Cerebellar cortex (tissue), 1 donor: ENCODE measurements at regions not wholly inside any gene's neighbourhood (a gene's known extent, or its start where the extent isn't known, plus 50 kb on each side); places are given as distances from the start of the nearest gene placed in this dataset.

Experiments
- DNase-seq: peaks from one replicate; pipeline ENCODE4 v3.0.0-alpha.2; 2015; ENCODE audit warnings: low spot score

- no peak for DNase-seq
Measured at GRCh38 chr13:79267560-79267959, 138.5 kb downstream of the RBM26 start.

DNA sequence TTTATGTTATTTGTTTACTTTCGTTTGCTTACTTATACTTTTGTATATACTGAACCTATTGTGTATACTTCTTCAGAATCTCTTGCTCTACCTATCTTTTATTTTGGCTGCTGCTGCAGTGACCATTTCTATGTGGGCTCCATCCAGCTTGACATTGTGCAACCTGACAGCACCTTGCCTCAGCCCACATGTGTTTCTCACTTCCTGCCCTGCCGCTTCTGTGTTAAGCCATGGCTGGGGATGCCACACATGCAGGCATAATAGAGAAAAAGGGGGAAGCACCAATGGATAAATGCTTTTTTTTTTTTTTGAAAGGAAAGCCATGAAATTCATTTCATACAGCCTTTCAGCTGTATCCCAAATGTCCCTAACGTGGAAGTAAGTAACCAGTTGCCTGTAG is 147.6 kb downstream of the RBM26 start:
- no peak for DNase-seq

GRCh38 chr13:79246578-79246949 is 159.5 kb downstream of the RBM26 start:
- no peak for DNase-seq

- DNase-seq, result no peak
Measured at GRCh38 chr13:79245937-79246577, 160.0 kb downstream of the RBM26 start.

- DNase-seq, result no peak
Measured at GRCh38 chr13:79241697-79242096, 164.4 kb downstream of the RBM26 start.

GRCh38 chr13:79237981-79238380 is 168.1 kb downstream of the RBM26 start:
- DNase-seq, result no peak

- DNase-seq, result no peak
Measured at GRCh38 chr13:79231887-79232286, 174.2 kb downstream of the RBM26 start.

DNA sequence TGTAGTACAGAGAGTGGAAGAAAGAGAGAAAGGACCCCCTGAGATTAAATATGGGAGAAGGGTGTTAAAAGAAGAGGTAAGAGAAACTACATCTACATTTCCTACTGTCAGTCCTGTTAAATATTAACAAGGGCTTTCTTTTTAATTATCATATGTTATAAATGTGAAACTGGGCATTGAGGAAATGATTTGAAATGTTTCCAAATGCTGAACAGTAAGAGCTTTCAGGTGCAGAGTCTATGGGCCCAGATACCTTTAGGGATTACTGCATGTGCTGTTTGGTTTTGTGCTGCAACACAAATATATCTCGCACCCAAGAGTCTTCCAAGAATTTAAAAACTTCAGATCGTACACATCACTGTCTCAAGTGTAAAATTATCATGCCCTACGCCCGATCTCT is 176.3 kb downstream of the RBM26 start:
- DNase-seq, result no peak

DNA sequence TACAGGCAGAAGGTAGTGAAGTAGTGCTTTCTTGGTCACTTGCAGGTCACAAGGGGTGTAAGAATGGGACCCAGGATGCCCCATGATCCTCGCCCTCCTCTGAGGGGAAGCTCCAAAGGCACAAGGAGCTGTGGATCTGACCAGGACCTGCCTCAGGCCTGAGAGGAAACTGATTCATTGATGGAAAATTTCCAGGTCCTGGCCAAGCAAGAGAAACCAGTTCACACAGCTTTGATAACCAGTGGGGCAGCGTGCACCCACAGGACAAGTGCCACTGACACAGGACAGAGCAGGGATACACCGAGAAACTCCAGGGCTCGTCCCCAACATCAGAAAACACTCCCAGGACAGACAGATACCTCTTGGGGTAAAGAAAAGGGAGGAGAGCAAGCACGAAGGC is 177.1 kb downstream of the RBM26 start:
- no peak for DNase-seq

DNA sequence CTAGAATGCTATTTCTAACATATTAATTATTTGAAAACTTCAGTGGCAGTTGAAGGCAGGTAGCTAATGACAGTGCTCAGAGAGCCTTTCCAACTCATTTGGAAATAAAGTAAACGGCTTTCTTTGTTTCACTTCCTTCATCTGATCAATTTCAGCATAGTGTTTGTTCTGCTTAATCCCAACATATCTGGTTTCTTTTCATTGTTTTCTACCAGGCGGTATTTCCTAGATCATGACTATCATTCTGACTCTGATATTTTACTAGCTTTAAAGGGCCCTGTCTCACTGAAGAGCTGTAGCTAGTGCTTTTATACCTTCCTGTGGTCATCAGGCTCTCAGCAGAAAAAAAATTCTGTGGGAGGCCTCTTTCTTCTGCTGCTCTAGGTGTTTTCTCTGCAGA is 178.6 kb downstream of the RBM26 start:
- DNase-seq, result no peak

GRCh38 chr13:79226938-79227337 is 179.1 kb downstream of the RBM26 start:
- no peak for DNase-seq

DNA sequence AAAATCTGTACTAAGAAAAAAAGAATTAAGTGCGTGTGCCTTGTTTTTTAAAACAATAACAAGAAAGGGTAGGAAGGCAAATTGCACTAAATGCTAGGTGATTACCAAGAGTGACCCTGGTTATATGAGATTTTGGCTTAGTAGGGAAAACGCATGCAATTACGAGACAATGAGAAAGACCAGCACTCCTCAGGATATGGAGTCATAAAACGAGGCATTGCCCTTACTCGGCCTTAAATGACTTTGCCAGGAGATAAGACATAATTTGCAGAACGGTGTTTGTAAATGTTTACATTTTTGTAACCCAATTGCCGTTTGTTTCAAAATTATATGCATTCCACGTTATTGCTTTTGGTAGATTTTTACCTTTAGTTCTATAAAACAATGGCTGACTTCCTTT is 179.8 kb downstream of the RBM26 start:
- DNase-seq, result no peak

DNA sequence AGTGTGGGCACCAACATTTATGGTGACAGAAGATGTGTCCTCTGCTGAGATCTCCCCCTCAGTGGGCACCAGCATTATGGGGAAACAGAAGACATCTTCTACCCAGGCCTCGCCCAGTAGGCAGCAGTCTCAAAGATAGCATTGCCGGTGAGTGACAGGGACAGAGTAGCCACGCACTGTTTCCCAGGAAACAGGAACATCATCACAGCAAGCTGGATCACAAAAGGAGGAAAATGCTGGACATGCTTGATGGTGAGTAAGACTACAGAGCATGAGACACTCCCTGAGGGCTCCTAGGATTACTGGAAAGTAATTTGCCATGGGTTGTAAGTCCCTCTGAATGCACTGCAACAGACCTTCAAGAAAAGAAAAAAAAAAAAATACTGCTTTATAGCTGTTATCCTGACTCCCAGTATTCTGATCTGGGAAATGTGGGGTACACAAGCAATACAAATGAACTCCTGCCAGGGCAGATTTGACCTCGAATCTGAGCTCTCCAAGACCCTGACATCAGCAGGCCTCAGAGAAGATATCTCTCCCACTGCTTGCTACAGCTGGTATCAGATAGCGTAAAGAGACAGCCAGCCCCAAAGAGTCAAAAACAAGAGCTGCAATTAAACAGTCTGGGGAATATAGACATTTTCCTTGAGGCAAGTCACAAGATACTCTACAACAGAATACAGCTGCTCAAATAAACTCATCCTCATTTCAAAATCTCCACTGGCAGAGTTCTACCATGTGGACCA is 180.4 kb downstream of the RBM26 start:
- DNase-seq, result no peak

- DNase-seq, result no peak
Measured at GRCh38 chr13:79222427-79223205, 183.4 kb downstream of the RBM26 start.

DNA sequence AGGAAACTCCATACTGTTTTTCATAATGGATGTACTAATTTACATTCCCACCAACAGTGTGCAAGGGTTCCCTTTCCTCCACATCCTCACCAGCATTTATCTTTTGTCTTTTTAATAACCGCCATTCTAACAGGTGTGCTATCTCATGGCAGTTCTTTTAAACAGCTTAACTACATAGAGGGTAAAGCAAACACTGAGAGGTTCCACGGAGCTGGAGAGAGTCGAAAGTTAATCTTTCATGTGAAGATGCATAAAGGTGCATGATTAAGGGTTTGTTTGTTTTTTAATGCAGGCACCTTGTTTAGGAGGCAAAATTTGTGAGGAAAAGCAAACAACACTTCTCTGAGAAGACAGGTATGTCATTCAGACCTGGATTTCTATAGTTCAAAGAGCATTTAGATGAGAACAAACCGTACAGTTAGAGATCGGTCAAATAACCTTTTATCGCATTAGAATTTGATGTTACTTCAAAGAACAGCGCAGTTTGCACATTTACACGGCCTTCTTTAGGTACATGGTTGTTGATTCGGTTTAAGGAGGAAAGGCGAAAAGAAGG is 193.9 kb downstream of the RBM26 start:
- no peak for DNase-seq

GRCh38 chr13:79211377-79211776 is 194.7 kb downstream of the RBM26 start:
- DNase-seq, result no peak

GRCh38 chr13:79197933-79198332 is 208.1 kb downstream of the RBM26 start:
- DNase-seq, result no peak

GRCh38 chr13:79196843-79197242 is 209.2 kb downstream of the RBM26 start:
- DNase-seq, result no peak

- no peak for DNase-seq
Measured at GRCh38 chr13:79196366-79196765, 209.7 kb downstream of the RBM26 start.

- DNase-seq, result no peak
Measured at GRCh38 chr13:79194727-79195126, 211.3 kb downstream of the RBM26 start.

DNA sequence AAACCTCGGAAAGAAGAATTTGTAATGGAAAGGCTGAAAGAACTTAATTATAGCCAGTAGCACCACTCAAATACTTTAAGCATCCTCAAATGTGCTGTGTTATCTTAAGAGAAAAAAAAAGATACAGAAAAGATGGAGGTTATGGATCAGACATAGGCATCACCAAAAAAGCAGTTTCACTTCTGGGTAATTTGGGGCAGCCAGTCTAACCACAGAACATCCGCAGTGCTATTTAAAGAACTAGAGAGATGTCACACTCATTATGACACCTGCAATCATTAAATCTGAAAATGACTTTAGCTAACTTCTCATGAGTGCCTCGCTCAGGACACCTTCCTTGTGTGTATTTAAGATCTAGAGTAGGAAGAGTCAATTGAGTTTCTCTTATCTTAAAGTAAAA is 211.8 kb downstream of the RBM26 start:
- no peak for DNase-seq

DNA sequence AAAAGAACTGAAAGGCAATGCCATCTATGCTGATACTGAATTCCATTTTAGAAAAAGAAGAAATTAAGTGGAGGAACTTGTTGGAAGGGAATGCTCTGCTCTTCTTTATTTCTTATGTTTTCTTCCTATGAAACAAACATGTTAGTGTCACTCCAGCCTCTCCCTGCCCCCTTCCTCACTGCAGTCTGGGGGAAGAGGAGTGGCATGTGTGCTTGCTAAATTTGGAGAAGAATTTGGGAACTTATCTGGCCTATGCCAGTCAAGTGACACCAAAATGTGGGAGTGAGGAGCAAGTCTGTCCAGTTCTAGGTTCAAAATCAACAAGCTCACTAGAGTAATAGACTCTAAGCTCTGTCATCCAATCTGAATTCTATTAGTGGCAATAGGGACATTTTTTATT is 214.6 kb downstream of the RBM26 start:
- no peak for DNase-seq

DNA sequence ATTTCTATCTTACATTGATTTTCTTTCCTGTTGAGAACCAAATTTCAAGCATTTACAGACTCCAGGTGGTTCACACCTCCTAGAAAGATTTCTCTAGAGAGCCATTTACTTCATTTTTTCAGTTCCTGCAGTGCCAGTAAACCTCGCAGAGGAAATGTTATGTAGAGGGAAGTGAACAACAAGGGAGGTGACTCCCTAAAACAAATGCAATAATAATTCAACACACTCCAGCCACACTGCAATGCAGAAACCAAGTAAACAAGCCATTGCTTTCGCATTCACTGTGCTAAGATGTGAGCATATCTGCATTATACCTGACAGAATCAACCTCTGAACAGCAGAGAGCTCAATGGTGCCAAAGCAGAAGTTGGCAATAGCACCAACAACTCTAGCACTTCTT is 215.1 kb downstream of the RBM26 start:
- DNase-seq, result no peak
